GM12878 (cell line): ENCODE measurements at regions not wholly inside any gene's neighbourhood (a gene's known extent, or its start where the extent isn't known, plus 50 kb on each side); places are given as distances from the start of the nearest gene placed in this dataset.

Experiments
- BRCA1 ChIP-seq: IDR thresholded peaks from 2 replicates; pipeline ENCODE4 v1.6.1; 2011; ENCODE audit warnings: low read depth, low read length, improper control_type of control experiment
- EP300 ChIP-seq, 2 experiments: fragments of 150-350 bp in 1 of 2; IDR thresholded peaks; 2 replicates each; pipeline ENCODE4 v1.6.1; 2011 to 2012; ENCODE audit warnings: low read depth in 2 of 2, low read length in 2 of 2, borderline replicate concordance in 1 of 2, improper control_type of control experiment in 1 of 2, inconsistent platforms in 1 of 2; ENCODE audit not compliant: control insufficient read depth in 1 of 2
- FOXM1 ChIP-seq: IDR thresholded peaks from 2 replicates; pipeline ENCODE4 v1.6.1; 2012; ENCODE audit warnings: low read depth, mild to moderate bottlenecking, inconsistent platforms, low read length, moderate library complexity
- MEF2A ChIP-seq: IDR thresholded peaks from 2 replicates; pipeline ENCODE4 v1.6.1; 2011; ENCODE audit warnings: low read depth, mild to moderate bottlenecking, low read length, moderate library complexity; ENCODE audit not compliant: insufficient read depth
- MTA3 ChIP-seq: IDR thresholded peaks from 2 replicates; pipeline ENCODE4 v1.6.1; 2012; ENCODE audit warnings: low read length, inconsistent platforms, borderline replicate concordance
- NFIC ChIP-seq: IDR thresholded peaks from 2 replicates; pipeline ENCODE4 v1.6.1; 2012; ENCODE audit warnings: low read depth, mild to moderate bottlenecking, inconsistent platforms, low read length, moderate library complexity
- NR2F1 ChIP-seq: fragments of 450-650 bp; conservative IDR thresholded peaks from 2 replicates; pipeline ENCODE4 v1.6.1; 2017; ENCODE audit warnings: mild to moderate bottlenecking
- PML ChIP-seq: IDR thresholded peaks from 2 replicates; pipeline ENCODE4 v1.6.1; 2012; ENCODE audit warnings: low read length, inconsistent platforms
- POU2F2 ChIP-seq: IDR thresholded peaks from 3 replicates; pipeline ENCODE4 v1.6.1; 2011; ENCODE audit warnings: low read depth, mild to moderate bottlenecking, low read length, borderline replicate concordance
- RAD51 ChIP-seq: fragments of 450-650 bp; IDR thresholded peaks from 2 replicates; pipeline ENCODE4 v1.6.1; 2016; ENCODE audit warnings: moderate library complexity, mild to moderate bottlenecking, inconsistent platforms
- SMARCA5 ChIP-seq: fragments of 450-650 bp; IDR thresholded peaks from 2 replicates; pipeline ENCODE4 v1.6.1; 2017; ENCODE audit warnings: mild to moderate bottlenecking
- SMC3 ChIP-seq: IDR thresholded peaks from 2 replicates; pipeline ENCODE4 v1.6.1; 2011; ENCODE audit warnings: low read length, improper control_type of control experiment, borderline replicate concordance
- SRF ChIP-seq, 2 experiments: IDR thresholded peaks; 2 replicates each; pipeline ENCODE4 v1.6.1; 2011; ENCODE audit warnings: low read depth in 2 of 2, low read length in 2 of 2, mild to moderate bottlenecking in 1 of 2, moderate library complexity in 1 of 2
- TCF3 ChIP-seq: IDR thresholded peaks from 2 replicates; pipeline ENCODE4 v1.6.1; 2012; ENCODE audit warnings: low read depth, mild to moderate bottlenecking, low read length, borderline replicate concordance; ENCODE audit not compliant: insufficient read depth
- WRNIP1 ChIP-seq: IDR thresholded peaks from 2 replicates; pipeline ENCODE4 v1.6.1; 2011; ENCODE audit warnings: low read depth, low read length, improper control_type of control experiment, borderline replicate concordance
- ZNF622 ChIP-seq: fragments of 450-650 bp; IDR thresholded peaks from 2 replicates; pipeline ENCODE4 v1.6.1; 2017; ENCODE audit warnings: mild to moderate bottlenecking, inconsistent platforms
- TF ChIP-seq, protein P1 (sequence below): IDR thresholded peaks from 2 replicates; pipeline ENCODE4 v1.6.1; 2012; ENCODE audit warnings: low read length, inconsistent platforms
- TF ChIP-seq, protein P2 (sequence below): fragments of 450-650 bp; IDR thresholded peaks from 2 replicates; pipeline ENCODE4 v1.6.1; 2017; ENCODE audit warnings: mild to moderate bottlenecking, moderate library complexity
- TF ChIP-seq, protein P3 (sequence below): fragments of 450-650 bp; IDR thresholded peaks from 2 replicates; pipeline ENCODE4 v1.6.1; 2018; ENCODE audit warnings: mild to moderate bottlenecking, low read depth, moderate library complexity; ENCODE audit not compliant: partially characterized antibody
- TF ChIP-seq, protein P4 (sequence below): IDR thresholded peaks from 2 replicates; pipeline ENCODE4 v1.6.1; 2011; ENCODE audit warnings: low read depth, low read length, improper control_type of control experiment, borderline replicate concordance

DNA sequence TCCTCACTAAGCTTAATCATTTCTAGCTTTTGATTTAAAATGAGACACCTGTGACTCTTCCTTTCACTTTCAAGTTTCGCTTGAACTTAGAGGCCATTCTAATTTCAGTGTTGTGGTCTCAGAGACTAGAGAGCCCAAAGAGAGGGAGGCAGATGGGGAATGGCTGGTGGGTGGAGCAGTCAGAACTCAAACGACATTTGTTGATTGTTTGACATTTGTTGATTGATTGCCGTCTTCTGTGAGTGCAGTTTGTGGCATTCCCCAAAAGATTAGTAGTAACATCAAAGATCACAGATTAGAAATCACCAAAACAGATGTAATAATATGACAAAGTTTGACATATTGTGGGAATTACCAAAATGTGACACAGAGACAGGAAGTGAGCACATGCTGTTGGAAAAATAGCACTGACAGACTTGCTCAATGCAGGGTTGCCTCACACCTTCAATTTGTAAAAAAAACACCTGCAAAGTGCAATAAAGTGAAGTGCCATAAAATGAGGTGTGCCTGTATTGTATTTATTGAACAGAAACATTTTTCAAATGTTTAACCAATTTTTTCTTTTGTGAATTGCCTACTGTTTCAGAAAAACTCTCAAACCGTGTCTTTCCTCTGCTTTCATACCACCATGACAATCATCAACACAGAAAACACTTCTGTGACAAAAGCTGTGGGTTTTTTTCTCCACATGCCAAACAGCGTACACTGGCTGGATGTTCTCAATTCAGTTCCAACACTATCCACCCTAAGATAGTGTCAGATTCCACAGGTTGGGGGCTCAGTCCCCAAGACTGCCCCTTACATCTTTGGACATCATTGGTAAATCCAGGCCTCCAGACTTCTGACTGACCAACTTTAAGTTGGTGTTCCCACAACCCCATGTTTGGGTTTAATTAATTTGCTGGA, 376.3 kb upstream of the RGS6 start (continued):
- TF ChIP-seq, protein P1, sequence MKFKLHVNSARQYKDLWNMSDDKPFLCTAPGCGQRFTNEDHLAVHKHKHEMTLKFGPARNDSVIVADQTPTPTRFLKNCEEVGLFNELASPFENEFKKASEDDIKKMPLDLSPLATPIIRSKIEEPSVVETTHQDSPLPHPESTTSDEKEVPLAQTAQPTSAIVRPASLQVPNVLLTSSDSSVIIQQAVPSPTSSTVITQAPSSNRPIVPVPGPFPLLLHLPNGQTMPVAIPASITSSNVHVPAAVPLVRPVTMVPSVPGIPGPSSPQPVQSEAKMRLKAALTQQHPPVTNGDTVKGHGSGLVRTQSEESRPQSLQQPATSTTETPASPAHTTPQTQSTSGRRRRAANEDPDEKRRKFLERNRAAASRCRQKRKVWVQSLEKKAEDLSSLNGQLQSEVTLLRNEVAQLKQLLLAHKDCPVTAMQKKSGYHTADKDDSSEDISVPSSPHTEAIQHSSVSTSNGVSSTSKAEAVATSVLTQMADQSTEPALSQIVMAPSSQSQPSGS = peak; percentile 89
- TF ChIP-seq, protein P2, sequence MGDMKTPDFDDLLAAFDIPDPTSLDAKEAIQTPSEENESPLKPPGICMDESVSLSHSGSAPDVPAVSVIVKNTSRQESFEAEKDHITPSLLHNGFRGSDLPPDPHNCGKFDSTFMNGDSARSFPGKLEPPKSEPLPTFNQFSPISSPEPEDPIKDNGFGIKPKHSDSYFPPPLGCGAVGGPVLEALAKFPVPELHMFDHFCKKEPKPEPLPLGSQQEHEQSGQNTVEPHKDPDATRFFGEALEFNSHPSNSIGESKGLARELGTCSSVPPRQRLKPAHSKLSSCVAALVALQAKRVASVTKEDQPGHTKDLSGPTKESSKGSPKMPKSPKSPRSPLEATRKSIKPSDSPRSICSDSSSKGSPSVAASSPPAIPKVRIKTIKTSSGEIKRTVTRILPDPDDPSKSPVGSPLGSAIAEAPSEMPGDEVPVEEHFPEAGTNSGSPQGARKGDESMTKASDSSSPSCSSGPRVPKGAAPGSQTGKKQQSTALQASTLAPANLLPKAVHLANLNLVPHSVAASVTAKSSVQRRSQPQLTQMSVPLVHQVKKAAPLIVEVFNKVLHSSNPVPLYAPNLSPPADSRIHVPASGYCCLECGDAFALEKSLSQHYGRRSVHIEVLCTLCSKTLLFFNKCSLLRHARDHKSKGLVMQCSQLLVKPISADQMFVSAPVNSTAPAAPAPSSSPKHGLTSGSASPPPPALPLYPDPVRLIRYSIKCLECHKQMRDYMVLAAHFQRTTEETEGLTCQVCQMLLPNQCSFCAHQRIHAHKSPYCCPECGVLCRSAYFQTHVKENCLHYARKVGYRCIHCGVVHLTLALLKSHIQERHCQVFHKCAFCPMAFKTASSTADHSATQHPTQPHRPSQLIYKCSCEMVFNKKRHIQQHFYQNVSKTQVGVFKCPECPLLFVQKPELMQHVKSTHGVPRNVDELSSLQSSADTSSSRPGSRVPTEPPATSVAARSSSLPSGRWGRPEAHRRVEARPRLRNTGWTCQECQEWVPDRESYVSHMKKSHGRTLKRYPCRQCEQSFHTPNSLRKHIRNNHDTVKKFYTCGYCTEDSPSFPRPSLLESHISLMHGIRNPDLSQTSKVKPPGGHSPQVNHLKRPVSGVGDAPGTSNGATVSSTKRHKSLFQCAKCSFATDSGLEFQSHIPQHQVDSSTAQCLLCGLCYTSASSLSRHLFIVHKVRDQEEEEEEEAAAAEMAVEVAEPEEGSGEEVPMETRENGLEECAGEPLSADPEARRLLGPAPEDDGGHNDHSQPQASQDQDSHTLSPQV = peak; percentile 87
- TF ChIP-seq, protein P3, sequence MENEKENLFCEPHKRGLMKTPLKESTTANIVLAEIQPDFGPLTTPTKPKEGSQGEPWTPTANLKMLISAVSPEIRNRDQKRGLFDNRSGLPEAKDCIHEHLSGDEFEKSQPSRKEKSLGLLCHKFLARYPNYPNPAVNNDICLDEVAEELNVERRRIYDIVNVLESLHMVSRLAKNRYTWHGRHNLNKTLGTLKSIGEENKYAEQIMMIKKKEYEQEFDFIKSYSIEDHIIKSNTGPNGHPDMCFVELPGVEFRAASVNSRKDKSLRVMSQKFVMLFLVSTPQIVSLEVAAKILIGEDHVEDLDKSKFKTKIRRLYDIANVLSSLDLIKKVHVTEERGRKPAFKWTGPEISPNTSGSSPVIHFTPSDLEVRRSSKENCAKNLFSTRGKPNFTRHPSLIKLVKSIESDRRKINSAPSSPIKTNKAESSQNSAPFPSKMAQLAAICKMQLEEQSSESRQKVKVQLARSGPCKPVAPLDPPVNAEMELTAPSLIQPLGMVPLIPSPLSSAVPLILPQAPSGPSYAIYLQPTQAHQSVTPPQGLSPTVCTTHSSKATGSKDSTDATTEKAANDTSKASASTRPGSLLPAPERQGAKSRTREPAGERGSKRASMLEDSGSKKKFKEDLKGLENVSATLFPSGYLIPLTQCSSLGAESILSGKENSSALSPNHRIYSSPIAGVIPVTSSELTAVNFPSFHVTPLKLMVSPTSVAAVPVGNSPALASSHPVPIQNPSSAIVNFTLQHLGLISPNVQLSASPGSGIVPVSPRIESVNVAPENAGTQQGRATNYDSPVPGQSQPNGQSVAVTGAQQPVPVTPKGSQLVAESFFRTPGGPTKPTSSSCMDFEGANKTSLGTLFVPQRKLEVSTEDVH = no peak
- TF ChIP-seq SMC3 (peak; percentile 21; the same call in 1 of the 2 replicates), NR2F1 (peak; percentile 65), RAD51 (no peak), PML (peak; percentile 72), FOXM1 (peak; percentile 78), SMARCA5 (peak; percentile 42; the same call in 1 of the 2 replicates), ZNF622 (no peak), BRCA1 (no peak), NFIC (peak; percentile 94), MTA3 (peak; percentile 82), POU2F2 (peak; percentile 74; the same call in 2 of the 3 replicates), MEF2A (peak; percentile 83), SRF (IDR thresholded peaks at IDR 0.05; ENCODE audit: low read depth in 2 of 2, low read length in 2 of 2) (0 out of 4 replicates have a peak, but pooled peaks of 1 of the 2 experiments have one; percentile 58), TCF3 (peak; percentile 82; the same call in 1 of the 2 replicates), WRNIP1 (peak; percentile 81; the same call in 1 of the 2 replicates), EP300 (IDR thresholded peaks at IDR 0.05; ENCODE audit: borderline replicate concordance in 1 of 2, control insufficient read depth in 1 of 2, low read depth in 2 of 2, low read length in 2 of 2) (peak; percentile 60 to 87; a peak in 3 of 4 replicates)
- TF ChIP-seq, protein P4, sequence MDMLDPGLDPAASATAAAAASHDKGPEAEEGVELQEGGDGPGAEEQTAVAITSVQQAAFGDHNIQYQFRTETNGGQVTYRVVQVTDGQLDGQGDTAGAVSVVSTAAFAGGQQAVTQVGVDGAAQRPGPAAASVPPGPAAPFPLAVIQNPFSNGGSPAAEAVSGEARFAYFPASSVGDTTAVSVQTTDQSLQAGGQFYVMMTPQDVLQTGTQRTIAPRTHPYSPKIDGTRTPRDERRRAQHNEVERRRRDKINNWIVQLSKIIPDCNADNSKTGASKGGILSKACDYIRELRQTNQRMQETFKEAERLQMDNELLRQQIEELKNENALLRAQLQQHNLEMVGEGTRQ = no peak
